Right cardiac atrium (tissue), 5 donors: ENCODE measurements at regions not wholly inside any gene's neighbourhood (a gene's known extent, or its start where the extent isn't known, plus 50 kb on each side); places are given as distances from the start of the nearest gene placed in this dataset.

Experiments
- ATAC-seq, 2 donors: fragments of 200-7000 bp; cut with Tn5 transposase; one replicate each; pipeline versions ENCODE4 v1.8.0 to v1.9.1; 2020; ENCODE audit warnings: moderate library complexity in 2 of 2, mild to moderate bottlenecking in 1 of 2
- DNase-seq, 3 donors: peaks; one replicate each; pipeline ENCODE4 v3.0.0-alpha.2; 2020
- H3K27ac ChIP-seq: one replicate; pipeline ENCODE4 v1.5.1; 2013; ENCODE audit warnings: mild to moderate bottlenecking, low read length, control low read depth, moderate library complexity
- H3K27me3 ChIP-seq: one replicate; pipeline ENCODE4 v1.6.1; 2013; ENCODE audit not compliant: control insufficient read depth, insufficient read depth
- H3K4me1 ChIP-seq: one replicate; pipeline ENCODE4 v1.6.1; 2013; ENCODE audit warnings: low read length; ENCODE audit not compliant: control insufficient read depth, insufficient read depth
- H3K4me3 ChIP-seq: one replicate; pipeline ENCODE4 v1.5.1; 2013; ENCODE audit warnings: low read length, control low read depth
- H3K9me3 ChIP-seq: one replicate; pipeline ENCODE4 v1.6.1; 2013; ENCODE audit warnings: low read length; ENCODE audit not compliant: control insufficient read depth
- WGBS: extraction: QIAGEN DNeasy Blood & Tissue Kit; methylation state at CpG from one replicate; pipeline ENCODE4 v1.1.7; 2013; 5-methylcytosine and 5-hydroxymethylcytosine counted together
- intact Hi-C, 4 donors: fragments of 100-400 bp; cut with DNase I; formaldehyde crosslinking; loops; one replicate each; pipeline versions ENCODE4 v1.11.0 to v1.14.0; 2022 to 2023
- donor health status: healthy with polysubstance abuse.
- donor health status: DM: no; HTN: yes; CAD: no.
- donor health status: DM: no; HTN: no; CAD: no.
- donor health status: DM: no; HTN: yes; CAD: no; lungs with severe emphysema.
- donor health status: DM: yes; HTN: yes; CAD: no.

GRCh38 chr16:35748621-35749252 lies 2289.3 kb downstream of the TP53TG3F start:
- H3K4me3 ChIP-seq, result no peak overlapping the region
- ATAC-seq (no peak), DNase-seq (no peak)
- WGBS, result 87% methylated on average over 24 of the region's 24 CpGs
- H3K27ac ChIP-seq, result no peak overlapping the region
- H3K27me3 ChIP-seq, result no peaks in the 10 kb centered on the region
- intact Hi-C loops, result no loop called here
- H3K4me1 ChIP-seq, result no peaks in the 10 kb centered on the region
- no peaks in the 10 kb centered on the region for H3K9me3 ChIP-seq

- Histone ChIP-seq H3K27ac (no peak overlapping the region), H3K4me1 (no peaks in the 10 kb centered on the region), H3K27me3 (no peaks in the 10 kb centered on the region), H3K9me3 (no peaks in the 10 kb centered on the region), H3K4me3 (no peak overlapping the region)
- WGBS, result 88% methylated on average over 43 of the region's 43 CpGs
- peak in 1 of 3 donors; percentile 50 for DNase-seq
- intact Hi-C loops, result no loop called here
- no peak for ATAC-seq
Measured at GRCh38 chr16:35749253-35750141, 2290.1 kb downstream of the TP53TG3F start.

DNA sequence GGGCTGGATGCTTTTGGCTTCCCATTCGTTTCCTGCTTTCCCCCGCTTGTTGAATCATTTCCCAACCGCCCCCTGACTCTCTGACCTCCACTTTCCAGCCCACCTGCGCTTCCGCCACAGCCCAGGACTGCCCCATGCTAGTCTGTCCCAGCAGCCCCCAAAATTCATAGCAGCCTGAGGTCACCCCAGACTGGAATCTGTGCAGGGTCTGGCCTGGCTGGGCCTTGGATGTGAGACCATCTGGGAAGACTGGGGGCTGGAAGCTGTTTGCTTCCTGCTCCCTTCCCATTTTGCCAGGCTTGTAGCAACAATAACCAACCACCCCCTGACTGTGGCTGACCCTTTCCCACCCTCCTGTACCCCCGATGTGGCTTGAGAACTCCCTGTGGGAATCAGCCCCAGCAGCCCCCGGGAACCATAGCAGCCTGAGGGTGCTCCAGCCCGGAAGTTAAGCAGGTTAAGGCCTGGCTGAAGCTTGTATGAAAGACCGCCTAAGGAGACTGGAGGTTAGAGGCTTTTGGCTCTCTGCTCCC lies 2290.8 kb downstream of the TP53TG3F start:
- no peak for DNase-seq
- H3K27me3 ChIP-seq, result no peaks in the 10 kb centered on the region
- 88% methylated on average over 9 of the region's 9 CpGs for WGBS
- H3K27ac ChIP-seq, result no peak overlapping the region
- intact Hi-C loops, result no loop called here
- no peak for ATAC-seq
- H3K9me3 ChIP-seq, result no peaks in the 10 kb centered on the region
- no peaks in the 10 kb centered on the region for H3K4me1 ChIP-seq
- H3K4me3 ChIP-seq, result no peak overlapping the region

DNA sequence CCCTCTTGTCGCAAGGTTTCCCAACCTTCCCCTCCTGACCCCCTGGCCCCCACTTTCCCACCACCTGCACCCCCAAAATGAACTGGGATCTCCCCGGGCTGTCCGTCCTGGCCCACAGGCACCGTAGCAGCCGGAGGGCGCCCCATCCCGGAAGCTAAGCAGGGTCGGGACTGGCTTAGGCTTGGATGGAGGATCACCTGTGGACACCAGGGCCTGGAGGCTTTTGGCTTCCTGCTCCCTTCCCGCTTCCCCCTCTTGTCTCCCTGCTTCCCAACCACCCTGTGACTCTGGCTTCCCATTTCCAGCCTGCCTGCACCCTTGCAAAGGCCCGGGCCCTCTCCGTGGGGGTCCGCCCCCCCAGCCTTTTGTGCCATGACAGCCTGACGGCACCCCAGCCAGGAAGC lies 2291.3 kb downstream of the TP53TG3F start:
- H3K4me3 ChIP-seq, result no peak overlapping the region
- 88% methylated on average over 13 of the region's 13 CpGs for WGBS
- H3K4me1 ChIP-seq, result no peaks in the 10 kb centered on the region
- intact Hi-C loops, result no loop called here
- H3K27me3 ChIP-seq, result no peaks in the 10 kb centered on the region
- H3K27ac ChIP-seq, result no peak overlapping the region
- H3K9me3 ChIP-seq, result no peaks in the 10 kb centered on the region
- ATAC-seq (no peak), DNase-seq (no peak)

- intact Hi-C loops, result no loop called here
- WGBS, result 89% methylated on average over 24 of the region's 24 CpGs
- Histone ChIP-seq H3K27me3 (no peaks in the 10 kb centered on the region), H3K4me3 (no peak overlapping the region), H3K9me3 (no peaks in the 10 kb centered on the region), H3K27ac (no peak overlapping the region), H3K4me1 (no peaks in the 10 kb centered on the region)
- no peak for ATAC-seq
- DNase-seq, result peak in 1 of 3 donors; percentile 45
Measured at GRCh38 chr16:35751191-35751941, 2292.0 kb downstream of the TP53TG3F start.

DNA sequence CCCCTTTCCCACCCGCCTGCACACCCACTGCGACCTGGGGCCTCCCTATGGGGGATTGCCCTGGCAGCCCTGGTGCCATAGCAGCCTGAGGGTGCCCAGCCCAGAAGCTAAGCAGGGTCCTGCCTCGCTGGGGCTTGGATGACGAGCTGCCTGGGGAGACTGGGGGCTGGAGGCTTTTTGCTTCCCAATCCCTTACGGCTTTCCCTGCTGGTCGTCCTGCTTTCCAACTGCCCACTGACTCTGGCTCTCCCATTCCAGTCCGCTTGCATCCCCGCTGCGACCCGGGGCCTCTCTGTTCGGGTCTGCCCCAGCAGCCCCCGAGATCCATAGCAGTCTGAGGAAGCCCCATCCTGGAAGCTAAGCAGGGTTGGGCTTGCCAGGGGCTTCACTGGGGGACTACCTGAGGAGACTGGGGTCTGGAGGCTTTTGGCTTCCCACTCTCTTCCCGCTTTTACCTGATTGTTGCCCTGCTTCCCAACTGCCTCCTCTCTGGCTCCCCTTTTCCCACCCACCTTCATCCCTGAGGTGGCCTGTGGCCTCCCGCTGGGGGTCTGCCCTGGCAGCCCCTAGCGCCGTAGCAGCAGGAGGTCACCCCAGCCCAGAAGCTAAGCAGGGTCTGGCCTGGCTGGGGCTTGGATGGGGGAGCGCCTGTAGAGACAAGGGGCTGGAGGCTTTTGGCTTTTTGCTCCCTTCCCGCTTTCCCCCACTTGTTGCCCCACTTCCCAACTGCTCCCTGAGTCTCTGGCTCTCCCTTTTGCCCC lies 2292.8 kb downstream of the TP53TG3F start:
- ATAC-seq (no peak), DNase-seq (no peak)
- no peaks in the 10 kb centered on the region for H3K27me3 ChIP-seq
- no peaks in the 10 kb centered on the region for H3K4me1 ChIP-seq
- no peak overlapping the region for H3K4me3 ChIP-seq
- no peaks in the 10 kb centered on the region for H3K9me3 ChIP-seq
- 79% methylated on average over 18 of the region's 18 CpGs for WGBS
- intact Hi-C loops, result no loop called here
- no peak overlapping the region for H3K27ac ChIP-seq

- no peaks in the 10 kb centered on the region for H3K27me3 ChIP-seq
- intact Hi-C loops, result no loop called here
- WGBS, result 85% methylated on average over 22 of the region's 22 CpGs
- no peak overlapping the region for H3K27ac ChIP-seq
- no peak overlapping the region for H3K4me3 ChIP-seq
- ATAC-seq (no peak), DNase-seq (no peak)
- H3K9me3 ChIP-seq, result no peaks in the 10 kb centered on the region
- H3K4me1 ChIP-seq, result no peaks in the 10 kb centered on the region
Measured at GRCh38 chr16:35752773-35753558, 2293.6 kb downstream of the TP53TG3F start.

GRCh38 chr16:35753559-35754390 lies 2294.4 kb downstream of the TP53TG3F start:
- WGBS, result 76% methylated on average over 12 of the region's 12 CpGs
- DNase-seq, result no peak
- intact Hi-C loops, result no loop called here
- H3K27ac ChIP-seq, result no peak overlapping the region
- no peaks in the 10 kb centered on the region for H3K27me3 ChIP-seq
- H3K4me1 ChIP-seq, result no peaks in the 10 kb centered on the region
- no peaks in the 10 kb centered on the region for H3K9me3 ChIP-seq
- no peak for ATAC-seq
- H3K4me3 ChIP-seq, result no peak overlapping the region

DNA sequence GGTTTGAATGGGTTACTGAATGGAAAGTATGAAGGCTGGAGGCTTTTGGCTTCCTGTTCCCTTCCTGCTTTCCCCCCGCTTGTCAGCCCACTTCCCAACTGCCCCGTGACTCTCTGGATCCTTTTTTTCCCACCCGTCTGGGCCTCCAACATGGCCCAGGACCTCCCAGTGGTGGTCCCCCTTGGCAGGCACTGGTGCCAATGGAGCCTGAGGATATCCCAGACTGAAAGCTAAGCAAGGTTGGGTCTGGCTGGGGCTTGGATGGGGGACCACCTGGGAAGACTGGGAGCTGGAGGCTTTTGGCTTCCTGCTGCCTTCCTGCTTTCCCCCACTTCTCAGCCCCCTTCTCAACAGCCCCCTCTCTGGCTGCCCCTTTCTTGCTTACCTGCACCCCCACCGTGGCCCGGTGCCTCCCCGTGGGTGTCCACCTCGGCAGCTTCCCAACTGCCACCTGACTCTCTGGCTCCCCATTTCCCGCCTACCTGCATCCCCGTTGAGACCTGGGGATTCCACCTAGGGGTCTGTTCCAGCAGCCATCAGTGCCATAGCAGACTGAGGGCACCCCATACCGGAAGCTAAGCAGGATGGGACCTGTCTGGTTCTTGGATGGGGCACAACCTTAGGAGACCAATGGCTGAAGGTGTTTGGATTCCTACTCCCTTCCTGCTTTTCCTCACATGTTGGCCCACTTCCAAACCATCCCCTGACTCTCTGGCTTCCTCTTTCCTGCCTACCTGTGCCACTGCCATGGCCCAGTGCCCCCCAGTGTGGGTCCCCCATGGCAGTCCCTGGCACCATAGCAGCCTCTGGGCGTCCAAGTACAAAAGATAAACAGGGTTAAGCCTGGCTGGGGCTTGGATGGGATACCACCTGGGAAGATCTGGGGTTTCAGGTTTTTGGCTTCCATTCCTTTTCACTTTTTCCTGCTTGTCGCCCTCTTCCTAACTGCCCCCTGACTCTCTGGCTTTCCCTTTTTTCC lies 2295.3 kb downstream of the TP53TG3F start:
- Histone ChIP-seq H3K27ac (no peak overlapping the region), H3K27me3 (no peaks in the 10 kb centered on the region), H3K9me3 (no peaks in the 10 kb centered on the region), H3K4me3 (no peak overlapping the region), H3K4me1 (no peaks in the 10 kb centered on the region)
- no peak for DNase-seq
- 63% methylated on average over 12 of the region's 12 CpGs for WGBS
- intact Hi-C loops, result no loop called here
- no peak for ATAC-seq
